Astrocyte (in vitro differentiated cells and primary cell): ENCODE measurements at regions not wholly inside any gene's neighbourhood (a gene's known extent, or its start where the extent isn't known, plus 50 kb on each side); places are given as distances from the start of the nearest gene placed in this dataset.

Source experiments
- DNase-seq: peaks from one replicate; pipeline ENCODE4 v3.0.0-alpha.2; 2010; ENCODE audit warnings: low read depth
- FAIRE-seq: peaks from 2 replicates; lab custom pipeline; 2011; peaks lifted over from hg19 to GRCh38; lab: Jason Lieb, UNC
- H2AFZ ChIP-seq: 2 replicates; pipeline ENCODE4 v1.6.0; 2012; ENCODE audit warnings: low read depth, low read length, inconsistent platforms
- H3K27ac ChIP-seq: 2 replicates; pipeline ENCODE4 v1.5.1; 2011; ENCODE audit warnings: low read depth, low read length, inconsistent platforms
- H3K27me3 ChIP-seq: 2 replicates; pipeline ENCODE4 v1.6.0; 2011; ENCODE audit warnings: low read length, inconsistent platforms; ENCODE audit not compliant: insufficient read depth
- H3K36me3 ChIP-seq: 2 replicates; pipeline ENCODE4 v1.5.1; 2011; ENCODE audit warnings: low read length, inconsistent platforms; ENCODE audit not compliant: insufficient read depth
- H3K4me1 ChIP-seq: 2 replicates; pipeline ENCODE4 v1.5.1; 2011; ENCODE audit warnings: low read length, inconsistent platforms; ENCODE audit not compliant: insufficient read depth
- H3K4me2 ChIP-seq: 2 replicates; pipeline ENCODE4 v1.6.0; 2012; ENCODE audit warnings: low read length, inconsistent platforms
- H3K4me3 ChIP-seq: 2 replicates; pipeline ENCODE4 v1.5.1; 2011; ENCODE audit warnings: low read depth, mild to moderate bottlenecking, low read length, inconsistent platforms; ENCODE audit not compliant: insufficient read depth
- H3K79me2 ChIP-seq: 2 replicates; pipeline ENCODE4 v1.6.0; 2012; ENCODE audit warnings: mild to moderate bottlenecking, low read length, inconsistent platforms; ENCODE audit not compliant: insufficient read depth
- H3K9ac ChIP-seq: 2 replicates; pipeline ENCODE4 v1.6.0; 2012; ENCODE audit warnings: mild to moderate bottlenecking, low read length, inconsistent platforms
- H3K9me3 ChIP-seq: 2 replicates; pipeline ENCODE4 v1.5.1; 2012; ENCODE audit warnings: low read depth, mild to moderate bottlenecking, low read length, inconsistent platforms; ENCODE audit not compliant: insufficient read depth
- H4K20me1 ChIP-seq: 2 replicates; pipeline ENCODE4 v1.6.0; 2012; ENCODE audit warnings: low read length, inconsistent platforms; ENCODE audit not compliant: insufficient read depth
- H3K27ac Mint-ChIP-seq: one replicate; pipeline ENCODE4 v1.8.0; 2021; ENCODE audit warnings: mild to moderate bottlenecking, mixed read lengths; ENCODE audit not compliant: unreplicated experiment
- H3K27me3 Mint-ChIP-seq: one replicate; pipeline ENCODE4 v1.8.0; 2021; ENCODE audit warnings: low read depth, mixed read lengths; ENCODE audit not compliant: unreplicated experiment
- H3K36me3 Mint-ChIP-seq: one replicate; pipeline ENCODE4 v1.8.0; 2021; ENCODE audit warnings: low read depth, mixed read lengths; ENCODE audit not compliant: unreplicated experiment
- H3K4me1 Mint-ChIP-seq: one replicate; pipeline ENCODE4 v1.8.0; 2021; ENCODE audit warnings: low read depth, mixed read lengths; ENCODE audit not compliant: unreplicated experiment
- H3K4me3 Mint-ChIP-seq: one replicate; pipeline ENCODE4 v1.8.0; 2021; ENCODE audit warnings: mild to moderate bottlenecking, moderate library complexity, mixed read lengths; ENCODE audit not compliant: unreplicated experiment
- H3K9me3 Mint-ChIP-seq: one replicate; pipeline ENCODE4 v1.8.0; 2021; ENCODE audit warnings: mild to moderate bottlenecking, mixed read lengths; ENCODE audit not compliant: unreplicated experiment
- CTCF ChIP-seq: IDR thresholded peaks from 2 replicates; pipeline ENCODE4 v1.5.1; 2011; ENCODE audit warnings: low read depth, mild to moderate bottlenecking, inconsistent platforms, low read length, moderate library complexity; ENCODE audit not compliant: insufficient read depth
- EZH2 ChIP-seq: IDR thresholded peaks from 2 replicates; pipeline ENCODE4 v1.6.1; 2012; ENCODE audit warnings: mild to moderate bottlenecking, low read length, inconsistent platforms; ENCODE audit not compliant: insufficient read depth

GRCh38 chr14:59055006-59055405 lies 133.5 kb upstream of the DAAM1 start:
- Histone ChIP-seq H3K9ac (no peak overlapping the region), H3K36me3 (no peaks in the 10 kb centered on the region), H3K27me3 (no peaks in the 10 kb centered on the region), H3K4me2 (no peak overlapping the region), H3K4me3 (no peak overlapping the region), H2AFZ (no peak overlapping the region), H4K20me1 (no peaks in the 10 kb centered on the region), H3K27ac (no peak overlapping the region), H3K79me2 (no peaks in the 10 kb centered on the region), H3K9me3 (no peaks in the 10 kb centered on the region), H3K4me1 (no peaks in the 10 kb centered on the region)
- Mint-ChIP-seq H3K9me3 (peaks cover 3% of the 10 kb centered on the region), H3K36me3 (no peaks in the 10 kb centered on the region), H3K4me1 (no peaks in the 10 kb centered on the region), H3K27me3 (no peaks in the 10 kb centered on the region), H3K4me3 (no peak overlapping the region), H3K27ac (no peak overlapping the region)
- no peak for FAIRE-seq
- no peak for DNase-seq
- TF ChIP-seq CTCF (no peak), EZH2 (no peak)

GRCh38 chr14:59055439-59056045 lies 132.9 kb upstream of the DAAM1 start:
- DNase-seq (peak; percentile 23), FAIRE-seq (no peak)

More at GRCh38 chr14:59055439-59056045, 132.9 kb upstream of the DAAM1 start:
- no peaks in the 10 kb centered on the region for H4K20me1 ChIP-seq
- no peak overlapping the region for H3K4me2 ChIP-seq
- no peaks in the 10 kb centered on the region for H3K36me3 ChIP-seq
- H3K79me2 ChIP-seq = no peaks in the 10 kb centered on the region
- TF ChIP-seq CTCF (peak; percentile 93), EZH2 (no peak)
- Mint-ChIP-seq H3K36me3 (no peaks in the 10 kb centered on the region), H3K4me3 (no peak overlapping the region), H3K4me1 (no peaks in the 10 kb centered on the region), H3K9me3 (peaks cover 3% of the 10 kb centered on the region), H3K27me3 (no peaks in the 10 kb centered on the region), H3K27ac (no peak overlapping the region)
- no peaks in the 10 kb centered on the region for H3K27me3 ChIP-seq
- H3K9me3 ChIP-seq = no peaks in the 10 kb centered on the region
- H3K4me3 ChIP-seq = no peak overlapping the region
- no peak overlapping the region for H3K27ac ChIP-seq
- H2AFZ ChIP-seq = no peak overlapping the region
- H3K4me1 ChIP-seq = no peaks in the 10 kb centered on the region
- no peak overlapping the region for H3K9ac ChIP-seq
